ENCODE measurements at regions not wholly inside any gene's neighbourhood (a gene's known extent, or its start where the extent isn't known, plus 50 kb on each side); places are given as distances from the start of the nearest gene placed in this dataset.
A peak's percentile ranks its signal among the peaks of the same experiment; 100 is the strongest.

DNA sequence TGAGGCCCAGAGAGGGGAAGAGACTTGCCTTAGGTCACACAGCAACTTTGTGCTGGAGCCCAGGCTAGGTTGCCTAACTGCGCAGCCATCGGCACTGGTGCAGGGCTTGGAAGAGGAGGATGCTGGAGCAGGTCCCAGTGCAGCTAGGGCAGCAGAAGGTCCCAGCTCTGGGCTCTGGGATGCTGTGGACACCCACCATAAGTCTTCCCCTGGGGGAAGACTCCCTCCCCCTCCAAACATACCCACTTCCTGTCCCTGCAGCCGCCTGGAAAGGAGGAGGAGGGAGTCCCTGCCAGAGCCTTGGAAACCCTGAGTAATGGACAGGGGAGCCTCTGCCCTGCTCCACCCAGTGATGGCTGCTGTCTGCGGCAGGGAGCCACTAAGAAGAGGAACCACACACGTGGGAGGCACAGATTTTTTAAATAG lies 93.6 kb downstream of the NCR2 start:
- no peak overlapping the region for H3K9ac ChIP-seq (ENCODE audit: extremely low read depth, insufficient read length, low read length)
- no peak overlapping the region for H3T11ph ChIP-seq (ENCODE audit: low read length)
- WGBS (ENCODE audit: extremely low coverage, insufficient read length, low lambda C conversion rate): no CpG with 5 or more reads among the region's 5 CpGs
- H4K91ac ChIP-seq (ENCODE audit: insufficient read length, low read depth, low read length): no peak overlapping the region
- H3K4me2 ChIP-seq (ENCODE audit: insufficient read depth, insufficient read length, low read length): peak overlapping the region; percentile 83
- no peak overlapping the region for H3K23ac ChIP-seq (ENCODE audit: insufficient read length, low read depth, low read length)
- H4K20me1 ChIP-seq (ENCODE audit: control insufficient read depth, insufficient read depth, insufficient read length): no peaks in the 10 kb centered on the region
- peaks cover 4% of the 10 kb centered on the region; the same call in 1 of the 2 replicates for H3K4me1 ChIP-seq (ENCODE audit: insufficient read depth, low read length)
- no peak for DNase-seq
- no peak overlapping the region for H2BK15ac ChIP-seq (ENCODE audit: low read depth, low read length)
- peaks cover 52% of the 10 kb centered on the region for H3K27me3 Mint-ChIP-seq (ENCODE audit: low read depth)
- no peak overlapping the region for H2BK5ac ChIP-seq (ENCODE audit: insufficient read length, low read length)
- no peak overlapping the region for H3K27ac Mint-ChIP-seq
- no peaks in the 10 kb centered on the region; a peak in 1 of 5 replicates for H3K9me3 Mint-ChIP-seq
- no peaks in the 10 kb centered on the region for H3K9me3 ChIP-seq (ENCODE audit: control insufficient read depth, low read depth, low read length)
- H3K79me2 ChIP-seq (ENCODE audit: insufficient read depth, low read length): no peaks in the 10 kb centered on the region
- H3K79me1 ChIP-seq (ENCODE audit: insufficient read depth, low read depth, low read length, poor library complexity, severe bottlenecking): no peaks in the 10 kb centered on the region
- H3K4me3 Mint-ChIP-seq: peak overlapping the region; percentile 60 to 80
- no peak overlapping the region for H2AFZ ChIP-seq (ENCODE audit: low read length)
- H3K27ac ChIP-seq (ENCODE audit: insufficient read length, low read depth, low read length): no peak overlapping the region
- TF ChIP-seq, protein P1, sequence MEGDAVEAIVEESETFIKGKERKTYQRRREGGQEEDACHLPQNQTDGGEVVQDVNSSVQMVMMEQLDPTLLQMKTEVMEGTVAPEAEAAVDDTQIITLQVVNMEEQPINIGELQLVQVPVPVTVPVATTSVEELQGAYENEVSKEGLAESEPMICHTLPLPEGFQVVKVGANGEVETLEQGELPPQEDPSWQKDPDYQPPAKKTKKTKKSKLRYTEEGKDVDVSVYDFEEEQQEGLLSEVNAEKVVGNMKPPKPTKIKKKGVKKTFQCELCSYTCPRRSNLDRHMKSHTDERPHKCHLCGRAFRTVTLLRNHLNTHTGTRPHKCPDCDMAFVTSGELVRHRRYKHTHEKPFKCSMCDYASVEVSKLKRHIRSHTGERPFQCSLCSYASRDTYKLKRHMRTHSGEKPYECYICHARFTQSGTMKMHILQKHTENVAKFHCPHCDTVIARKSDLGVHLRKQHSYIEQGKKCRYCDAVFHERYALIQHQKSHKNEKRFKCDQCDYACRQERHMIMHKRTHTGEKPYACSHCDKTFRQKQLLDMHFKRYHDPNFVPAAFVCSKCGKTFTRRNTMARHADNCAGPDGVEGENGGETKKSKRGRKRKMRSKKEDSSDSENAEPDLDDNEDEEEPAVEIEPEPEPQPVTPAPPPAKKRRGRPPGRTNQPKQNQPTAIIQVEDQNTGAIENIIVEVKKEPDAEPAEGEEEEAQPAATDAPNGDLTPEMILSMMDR (conservative IDR thresholded peaks at IDR 0.05): no peak
- no peak overlapping the region for H3K4ac ChIP-seq (ENCODE audit: low read depth, low read length)
- no peak overlapping the region for H4K5ac ChIP-seq (ENCODE audit: insufficient read length, low read depth, low read length)
- no peak overlapping the region for H2BK120ac ChIP-seq (ENCODE audit: low read depth, low read length, poor library complexity, severe bottlenecking)
- peaks cover 11% of the 10 kb centered on the region for H3K23me2 ChIP-seq (ENCODE audit: insufficient read length, low read depth, low read length, poor library complexity, severe bottlenecking)
- peaks cover 24 to 40% of the 10 kb centered on the region in 2 experiments for H3K4me1 Mint-ChIP-seq
- no peak overlapping the region for H3K14ac ChIP-seq (ENCODE audit: insufficient read depth, low read length)
- H4K8ac ChIP-seq (replicated peaks; ENCODE audit: insufficient read length, low read depth, low read length): no peak overlapping the region
- H3K56ac ChIP-seq (ENCODE audit: insufficient read length, low read depth, low read length): no peak overlapping the region
- no peaks in the 10 kb centered on the region for H3K36me3 Mint-ChIP-seq (ENCODE audit: insufficient read depth in 1 of 3, low read depth in 3 of 3)
- no peak overlapping the region for H3K18ac ChIP-seq (ENCODE audit: insufficient read length, low read depth, low read length)
- H2BK20ac ChIP-seq (ENCODE audit: low read depth, low read length, poor library complexity, severe bottlenecking): no peak overlapping the region
- peaks cover 34% of the 10 kb centered on the region; the same call in 1 of the 2 replicates for H3K27me3 ChIP-seq (ENCODE audit: insufficient read depth, low read length)
- no peak overlapping the region for H2BK12ac ChIP-seq (ENCODE audit: insufficient read length, low read depth, low read length)
- no peak overlapping the region for H2AK5ac ChIP-seq (ENCODE audit: insufficient read length, low read length)
